ENCODE measurements at regions not wholly inside any gene's neighbourhood (a gene's known extent, or its start where the extent isn't known, plus 50 kb on each side); places are given as distances from the start of the nearest gene placed in this dataset.

DNA sequence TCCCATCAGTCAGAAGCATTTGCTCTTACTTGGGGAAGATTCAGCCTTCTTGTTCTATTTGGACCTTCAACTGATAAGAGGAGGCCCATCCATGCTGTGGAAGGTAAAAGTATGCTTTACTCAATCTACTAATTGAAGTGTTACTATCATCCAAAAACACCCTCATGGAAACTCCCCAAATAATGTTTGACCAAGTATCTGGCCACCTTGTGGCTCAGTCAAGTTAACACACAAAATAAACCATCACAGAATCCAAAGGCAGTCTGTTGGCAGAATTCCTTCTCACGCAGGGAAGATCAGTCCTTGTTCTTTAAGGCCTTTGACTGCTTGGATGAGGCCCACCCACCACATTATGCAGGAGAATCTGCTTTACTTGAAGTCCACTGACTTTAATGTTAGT is 531.2 kb upstream of the SMIM21 start:
- TF ChIP-seq POLR2A (IDR thresholded peaks at IDR 0.05; ENCODE audit: low read length) (no peak), GATA1 (IDR thresholded peaks at IDR 0.05; ENCODE audit: low read depth, low read length) (no peak)
